ENCODE measurements at regions not wholly inside any gene's neighbourhood (a gene's known extent, or its start where the extent isn't known, plus 50 kb on each side); places are given as distances from the start of the nearest gene placed in this dataset.

GRCh38 chr14:58752289-58752688 is 114.5 kb downstream of the DACT1 start:
- TF ChIP-seq POLR2A (IDR thresholded peaks at IDR 0.05) (no peak), CTCF (IDR thresholded peaks at IDR 0.05) (no peak), EP300 (IDR thresholded peaks at IDR 0.05) (no peak), POLR2AphosphoS5 (IDR thresholded peaks at IDR 0.05) (no peak)
